ENCODE measurements at regions not wholly inside any gene's neighbourhood (a gene's known extent, or its start where the extent isn't known, plus 50 kb on each side); places are given as distances from the start of the nearest gene placed in this dataset.
A peak's percentile ranks its signal among the peaks of the same experiment; 100 is the strongest.

DNA sequence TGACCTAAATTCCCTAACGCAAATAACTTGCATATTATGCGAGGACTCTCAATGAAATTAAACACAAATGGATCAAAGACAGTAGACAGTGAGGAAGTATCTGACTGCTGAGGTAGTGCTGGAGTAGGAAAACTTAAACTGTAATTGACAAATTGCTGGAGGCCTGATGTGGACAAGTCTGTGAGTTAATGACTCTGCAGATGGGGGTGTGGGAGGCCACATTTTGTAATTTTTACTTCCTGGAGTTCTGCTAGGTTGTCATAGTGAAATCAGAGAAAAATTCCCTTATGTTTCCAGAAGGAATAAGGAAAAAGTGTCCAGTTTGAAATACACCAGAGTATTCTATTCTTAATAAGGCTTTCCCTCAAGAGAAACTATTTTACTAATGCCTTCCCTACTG, 333.0 kb upstream of the CNTNAP5 start:
- Histone ChIP-seq H2AFZ (ENCODE audit: low read length) (no peak overlapping the region), H3K4me3 (ENCODE audit: low read length) (no peak overlapping the region), H3K9me3 (replicated peaks; ENCODE audit: insufficient read depth, low read length) (no peaks in the 10 kb centered on the region), H3K4me2 (ENCODE audit: low read depth, low read length) (no peak overlapping the region), H3F3A (ENCODE audit: insufficient read depth, low read length) (no peaks in the 10 kb centered on the region), H3K4me1 (ENCODE audit: low read length) (no peaks in the 10 kb centered on the region; the same call in 1 of the 2 replicates), H3K36me3 (replicated peaks; ENCODE audit: insufficient read depth, low read length) (no peaks in the 10 kb centered on the region), H3K27ac (ENCODE audit: low read length) (no peak overlapping the region), H3K9ac (ENCODE audit: low read length) (no peak overlapping the region), H4K20me1 (ENCODE audit: insufficient read depth, low read length) (no peaks in the 10 kb centered on the region), H3K27me3 (replicated peaks; ENCODE audit: insufficient read depth, low read length) (no peaks in the 10 kb centered on the region), H3K79me2 (ENCODE audit: low read length) (no peaks in the 10 kb centered on the region), H3K9me2 (replicated peaks; ENCODE audit: insufficient read depth, low read length) (no peaks in the 10 kb centered on the region)
- TF ChIP-seq EZH2 (optimal IDR thresholded peaks at IDR 0.05; ENCODE audit: low read depth, low read length), result no peak
- TF ChIP-seq EZH2phosphoT487 (IDR thresholded peaks at IDR 0.05; ENCODE audit: low read length), result no peak
- TF ChIP-seq, protein P1, sequence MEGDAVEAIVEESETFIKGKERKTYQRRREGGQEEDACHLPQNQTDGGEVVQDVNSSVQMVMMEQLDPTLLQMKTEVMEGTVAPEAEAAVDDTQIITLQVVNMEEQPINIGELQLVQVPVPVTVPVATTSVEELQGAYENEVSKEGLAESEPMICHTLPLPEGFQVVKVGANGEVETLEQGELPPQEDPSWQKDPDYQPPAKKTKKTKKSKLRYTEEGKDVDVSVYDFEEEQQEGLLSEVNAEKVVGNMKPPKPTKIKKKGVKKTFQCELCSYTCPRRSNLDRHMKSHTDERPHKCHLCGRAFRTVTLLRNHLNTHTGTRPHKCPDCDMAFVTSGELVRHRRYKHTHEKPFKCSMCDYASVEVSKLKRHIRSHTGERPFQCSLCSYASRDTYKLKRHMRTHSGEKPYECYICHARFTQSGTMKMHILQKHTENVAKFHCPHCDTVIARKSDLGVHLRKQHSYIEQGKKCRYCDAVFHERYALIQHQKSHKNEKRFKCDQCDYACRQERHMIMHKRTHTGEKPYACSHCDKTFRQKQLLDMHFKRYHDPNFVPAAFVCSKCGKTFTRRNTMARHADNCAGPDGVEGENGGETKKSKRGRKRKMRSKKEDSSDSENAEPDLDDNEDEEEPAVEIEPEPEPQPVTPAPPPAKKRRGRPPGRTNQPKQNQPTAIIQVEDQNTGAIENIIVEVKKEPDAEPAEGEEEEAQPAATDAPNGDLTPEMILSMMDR (IDR thresholded peaks at IDR 0.05; ENCODE audit: low read length), result no peak
- no peak for DNase-seq

DNA sequence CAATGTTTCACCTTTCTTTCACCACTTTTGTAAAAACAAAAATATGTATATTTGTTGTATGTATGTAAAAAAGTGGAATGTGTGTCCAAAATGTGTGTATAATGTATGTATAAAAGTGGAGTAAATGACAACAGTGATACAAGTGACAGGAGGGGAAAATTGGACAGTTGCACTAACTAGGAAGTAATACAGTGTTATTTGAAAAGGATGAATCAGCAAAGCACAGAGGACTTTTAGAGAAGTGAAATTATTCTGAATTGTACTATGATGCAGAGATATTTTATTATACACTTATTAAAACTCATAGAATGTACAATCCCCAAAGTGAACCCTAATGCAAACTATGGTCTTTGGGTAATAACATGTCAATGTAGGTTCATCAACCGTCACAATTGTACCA, 331.3 kb upstream of the CNTNAP5 start:
- no peaks in the 10 kb centered on the region for H3K79me2 ChIP-seq (ENCODE audit: low read length)
- no peak overlapping the region for H3K4me2 ChIP-seq (ENCODE audit: low read depth, low read length)
- H3K4me1 ChIP-seq (ENCODE audit: low read length), result no peaks in the 10 kb centered on the region; the same call in 1 of the 2 replicates
- no peaks in the 10 kb centered on the region for H3K27me3 ChIP-seq (replicated peaks; ENCODE audit: insufficient read depth, low read length)
- TF ChIP-seq, protein P1 (IDR thresholded peaks at IDR 0.05; ENCODE audit: low read length), result no peak
- no peak overlapping the region for H3K27ac ChIP-seq (ENCODE audit: low read length)
- H3K9ac ChIP-seq (ENCODE audit: low read length), result no peak overlapping the region
- no peaks in the 10 kb centered on the region for H3F3A ChIP-seq (ENCODE audit: insufficient read depth, low read length)
- H3K4me3 ChIP-seq (ENCODE audit: low read length), result no peak overlapping the region
- H3K36me3 ChIP-seq (replicated peaks; ENCODE audit: insufficient read depth, low read length), result no peaks in the 10 kb centered on the region
- no peaks in the 10 kb centered on the region for H3K9me3 ChIP-seq (replicated peaks; ENCODE audit: insufficient read depth, low read length)
- DNase-seq, result no peak
- no peaks in the 10 kb centered on the region for H3K9me2 ChIP-seq (replicated peaks; ENCODE audit: insufficient read depth, low read length)
- no peaks in the 10 kb centered on the region for H4K20me1 ChIP-seq (ENCODE audit: insufficient read depth, low read length)
- H2AFZ ChIP-seq (ENCODE audit: low read length), result no peak overlapping the region

- Histone ChIP-seq H3K36me3 (replicated peaks; ENCODE audit: insufficient read depth, low read length) (no peaks in the 10 kb centered on the region), H3F3A (ENCODE audit: insufficient read depth, low read length) (no peaks in the 10 kb centered on the region), H3K9ac (ENCODE audit: low read length) (no peak overlapping the region), H3K9me2 (replicated peaks; ENCODE audit: insufficient read depth, low read length) (no peaks in the 10 kb centered on the region), H3K4me2 (ENCODE audit: low read depth, low read length) (0 out of 2 replicates have a peak overlapping the region, but pooled peaks have one; percentile 10), H4K20me1 (ENCODE audit: insufficient read depth, low read length) (no peaks in the 10 kb centered on the region), H3K4me3 (ENCODE audit: low read length) (no peak overlapping the region), H3K79me2 (ENCODE audit: low read length) (no peaks in the 10 kb centered on the region), H3K9me3 (replicated peaks; ENCODE audit: insufficient read depth, low read length) (no peaks in the 10 kb centered on the region), H3K27me3 (replicated peaks; ENCODE audit: insufficient read depth, low read length) (no peaks in the 10 kb centered on the region), H3K27ac (ENCODE audit: low read length) (no peak overlapping the region), H2AFZ (ENCODE audit: low read length) (no peak overlapping the region), H3K4me1 (ENCODE audit: low read length) (no peaks in the 10 kb centered on the region; the same call in 1 of the 2 replicates)
- DNase-seq, result peak; percentile 48
- TF ChIP-seq EZH2 (optimal IDR thresholded peaks at IDR 0.05; ENCODE audit: low read depth, low read length), result no peak
- no peak for TF ChIP-seq EZH2phosphoT487 (IDR thresholded peaks at IDR 0.05; ENCODE audit: low read length)
- TF ChIP-seq, protein P1 (IDR thresholded peaks at IDR 0.05; ENCODE audit: low read length), result no peak
Measured at GRCh38 chr2:123695426-123695825, 329.7 kb upstream of the CNTNAP5 start.
